ENCODE measurements at regions not wholly inside any gene's neighbourhood (a gene's known extent, or its start where the extent isn't known, plus 50 kb on each side); places are given as distances from the start of the nearest gene placed in this dataset.

DNA sequence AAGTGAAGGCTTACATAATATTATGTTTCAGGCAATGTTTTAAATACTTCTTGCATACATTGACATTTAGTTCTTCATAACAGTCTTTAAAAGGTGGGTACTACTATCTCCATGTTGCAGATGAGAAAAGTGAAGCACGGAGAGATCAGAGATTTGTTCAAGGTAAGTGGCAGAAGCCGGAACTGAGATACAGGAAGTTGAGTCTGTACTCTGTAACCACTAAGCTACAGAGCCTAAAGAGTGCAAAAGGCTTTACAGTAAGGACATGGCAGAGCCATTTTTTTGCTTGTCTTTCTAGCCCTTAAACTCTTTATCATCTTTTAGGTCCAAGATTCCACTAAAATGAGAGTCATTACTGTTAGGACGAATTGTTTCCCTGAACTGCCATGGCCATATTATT lies 186.5 kb upstream of the PEX5L start:
- CTCF ChIA-PET, result no interaction called here

DNA sequence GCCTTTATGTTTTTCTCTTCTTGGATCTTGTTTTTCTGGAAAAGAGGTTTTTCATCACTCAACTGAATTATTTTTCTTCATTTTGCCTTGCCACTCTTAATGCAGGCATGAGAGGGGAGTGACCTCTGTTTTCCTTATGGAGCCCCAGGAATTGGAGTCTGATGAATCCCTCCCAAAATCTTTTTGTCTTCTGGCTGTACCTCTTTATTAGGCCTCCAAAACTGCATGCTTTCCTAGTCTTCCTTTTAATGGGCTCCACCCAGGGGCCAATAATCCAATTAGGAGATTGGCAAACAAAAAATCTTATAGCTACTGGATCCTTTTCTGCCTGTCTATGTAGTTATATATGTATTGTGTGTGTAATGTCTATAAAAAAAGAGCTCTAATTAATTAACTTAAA lies 192.4 kb upstream of the PEX5L start:
- POLR2A ChIA-PET, result no interaction called here
- TF ChIP-seq, protein P1, sequence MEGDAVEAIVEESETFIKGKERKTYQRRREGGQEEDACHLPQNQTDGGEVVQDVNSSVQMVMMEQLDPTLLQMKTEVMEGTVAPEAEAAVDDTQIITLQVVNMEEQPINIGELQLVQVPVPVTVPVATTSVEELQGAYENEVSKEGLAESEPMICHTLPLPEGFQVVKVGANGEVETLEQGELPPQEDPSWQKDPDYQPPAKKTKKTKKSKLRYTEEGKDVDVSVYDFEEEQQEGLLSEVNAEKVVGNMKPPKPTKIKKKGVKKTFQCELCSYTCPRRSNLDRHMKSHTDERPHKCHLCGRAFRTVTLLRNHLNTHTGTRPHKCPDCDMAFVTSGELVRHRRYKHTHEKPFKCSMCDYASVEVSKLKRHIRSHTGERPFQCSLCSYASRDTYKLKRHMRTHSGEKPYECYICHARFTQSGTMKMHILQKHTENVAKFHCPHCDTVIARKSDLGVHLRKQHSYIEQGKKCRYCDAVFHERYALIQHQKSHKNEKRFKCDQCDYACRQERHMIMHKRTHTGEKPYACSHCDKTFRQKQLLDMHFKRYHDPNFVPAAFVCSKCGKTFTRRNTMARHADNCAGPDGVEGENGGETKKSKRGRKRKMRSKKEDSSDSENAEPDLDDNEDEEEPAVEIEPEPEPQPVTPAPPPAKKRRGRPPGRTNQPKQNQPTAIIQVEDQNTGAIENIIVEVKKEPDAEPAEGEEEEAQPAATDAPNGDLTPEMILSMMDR (IDR thresholded peaks at IDR 0.05; ENCODE audit: insufficient read depth, low read length, missing control alignments), result no peak
- CTCF ChIA-PET, result no interaction called here
- no peak overlapping the region for H3K4me3 ChIP-seq (ENCODE audit: low read depth, low read length)
- no peak for DNase-seq (ENCODE audit: low read depth, low spot score)

More for the DNA sequence above, 186.5 kb upstream of the PEX5L start:
- DNase-seq (ENCODE audit: low read depth, low spot score), result no peak
- POLR2A ChIA-PET, result no interaction called here
- no peak overlapping the region for H3K4me3 ChIP-seq (ENCODE audit: low read depth, low read length)
- TF ChIP-seq, protein P1 (IDR thresholded peaks at IDR 0.05; ENCODE audit: insufficient read depth, low read length, missing control alignments), result no peak

DNA sequence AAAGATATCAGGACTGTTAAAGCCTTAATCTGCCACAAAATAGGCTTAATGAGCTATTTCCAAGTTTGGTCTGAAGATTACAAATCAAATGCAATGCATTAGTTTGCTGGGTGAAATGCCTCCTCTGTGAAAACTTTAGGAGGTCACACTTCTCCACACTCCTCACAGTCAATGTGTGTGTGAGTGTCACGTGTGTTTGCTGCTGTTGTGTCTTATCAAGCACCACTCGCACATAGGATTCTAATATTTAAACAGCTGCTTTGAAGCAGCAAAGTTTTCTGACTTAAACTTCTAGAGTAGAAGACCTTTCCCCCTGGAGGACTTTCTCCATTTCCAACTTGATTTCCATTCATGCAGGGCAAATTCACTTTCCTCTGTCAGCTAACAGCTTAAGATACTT lies 203.2 kb upstream of the PEX5L start:
- CTCF ChIA-PET, result no interaction called here
- TF ChIP-seq, protein P1 (IDR thresholded peaks at IDR 0.05; ENCODE audit: insufficient read depth, low read length, missing control alignments), result no peak
- POLR2A ChIA-PET, result no interaction called here
- no peak for DNase-seq (ENCODE audit: low read depth, low spot score)
- no peak overlapping the region for H3K4me3 ChIP-seq (ENCODE audit: low read depth, low read length)

DNA sequence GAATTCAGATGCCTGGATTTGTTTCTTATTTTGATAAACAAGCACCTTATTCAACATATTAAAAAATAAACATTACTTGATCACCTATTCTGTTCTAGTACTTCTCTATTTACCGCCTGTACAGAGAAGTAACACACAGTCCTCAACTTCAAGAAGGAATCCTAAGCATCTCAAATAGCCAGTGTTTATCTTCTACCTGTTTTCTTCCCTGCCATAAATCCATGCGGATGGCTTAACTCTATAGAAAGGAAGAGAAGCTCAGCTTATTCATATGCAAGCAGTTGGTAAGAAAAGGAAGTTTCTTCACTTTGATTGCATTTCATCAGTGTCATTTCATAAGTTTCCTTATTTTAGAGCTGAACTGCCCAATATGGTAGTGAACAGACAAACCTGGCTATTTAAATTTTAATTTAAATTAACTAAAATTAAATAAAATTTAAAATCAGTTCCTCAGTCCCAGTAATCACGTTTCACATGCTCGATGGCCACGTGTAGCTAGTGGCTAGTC lies 210.0 kb upstream of the PEX5L start:
- TF ChIP-seq, protein P1 (IDR thresholded peaks at IDR 0.05; ENCODE audit: insufficient read depth, low read length, missing control alignments), result no peak
- no peak for DNase-seq (ENCODE audit: low read depth, low spot score)
- H3K4me3 ChIP-seq (ENCODE audit: low read depth, low read length), result no peak overlapping the region
- ChIA-PET CTCF (no interaction called here), POLR2A (no interaction called here)

DNA sequence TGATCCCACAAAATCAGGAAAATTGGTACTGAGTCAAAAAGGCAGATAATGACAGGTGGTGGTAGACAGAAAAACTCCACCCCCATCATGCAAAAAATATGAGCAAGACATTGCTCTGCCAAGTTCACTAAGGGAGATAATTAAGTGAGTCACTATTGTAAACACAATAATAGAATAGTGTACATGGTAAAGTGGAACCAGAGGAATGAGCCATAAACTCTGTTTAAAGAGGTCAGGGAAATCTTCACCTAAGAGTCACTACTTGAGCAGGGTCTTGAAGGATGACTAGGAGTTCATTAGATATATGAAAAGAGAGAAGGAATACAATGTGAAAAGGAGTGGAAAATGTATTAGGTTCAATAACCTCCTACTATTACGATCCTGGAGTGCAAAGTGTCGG lies 213.4 kb upstream of the PEX5L start:
- no peak for DNase-seq (ENCODE audit: low read depth, low spot score)
- H3K4me3 ChIP-seq (ENCODE audit: low read depth, low read length), result no peak overlapping the region
- TF ChIP-seq, protein P1 (IDR thresholded peaks at IDR 0.05; ENCODE audit: insufficient read depth, low read length, missing control alignments), result no peak
- POLR2A ChIA-PET, result no interaction called here
- CTCF ChIA-PET, result no interaction called here

DNA sequence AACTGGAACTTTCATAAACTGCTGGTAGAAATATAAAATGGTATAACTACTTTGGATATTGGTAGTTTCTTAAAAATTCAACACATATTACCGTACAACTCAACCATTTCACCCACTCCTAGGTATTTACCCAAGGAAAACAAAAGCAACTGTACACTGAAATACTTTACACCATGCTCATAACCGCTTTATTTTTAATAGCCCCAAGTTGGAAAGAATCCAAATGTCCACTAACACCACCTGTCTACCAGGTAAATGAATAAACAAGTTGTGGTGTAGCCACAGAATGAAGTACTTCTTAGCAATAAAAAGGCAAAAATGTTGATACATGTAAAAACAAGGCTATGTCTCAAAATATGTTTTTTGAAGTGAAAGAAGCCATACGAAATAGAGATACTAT lies 215.9 kb upstream of the PEX5L start:
- H3K4me3 ChIP-seq (ENCODE audit: low read depth, low read length), result no peak overlapping the region
- TF ChIP-seq, protein P1 (IDR thresholded peaks at IDR 0.05; ENCODE audit: insufficient read depth, low read length, missing control alignments), result no peak
- no peak for DNase-seq (ENCODE audit: low read depth, low spot score)
- POLR2A ChIA-PET, result no interaction called here
- CTCF ChIA-PET, result no interaction called here

Data from AG04449 (cell line).